GM12865 (cell line): ENCODE measurements at regions not wholly inside any gene's neighbourhood (a gene's known extent, or its start where the extent isn't known, plus 50 kb on each side); places are given as distances from the start of the nearest gene placed in this dataset.

Experiments used
- DNase-seq: peaks from one replicate; pipeline ENCODE4 v3.0.0; 2010; ENCODE audit warnings: low read depth
- H3K4me3 ChIP-seq: 2 replicates; pipeline ENCODE4 v1.5.1; 2011; ENCODE audit warnings: mild to moderate bottlenecking, low read depth, low read length, control low read depth
- CTCF ChIP-seq: IDR thresholded peaks from 2 replicates; pipeline ENCODE4 v1.5.1; 2011; ENCODE audit warnings: low read length, control low read depth, low read depth, inconsistent platforms; ENCODE audit not compliant: insufficient read depth; ENCODE audit errors: missing control alignments

DNA sequence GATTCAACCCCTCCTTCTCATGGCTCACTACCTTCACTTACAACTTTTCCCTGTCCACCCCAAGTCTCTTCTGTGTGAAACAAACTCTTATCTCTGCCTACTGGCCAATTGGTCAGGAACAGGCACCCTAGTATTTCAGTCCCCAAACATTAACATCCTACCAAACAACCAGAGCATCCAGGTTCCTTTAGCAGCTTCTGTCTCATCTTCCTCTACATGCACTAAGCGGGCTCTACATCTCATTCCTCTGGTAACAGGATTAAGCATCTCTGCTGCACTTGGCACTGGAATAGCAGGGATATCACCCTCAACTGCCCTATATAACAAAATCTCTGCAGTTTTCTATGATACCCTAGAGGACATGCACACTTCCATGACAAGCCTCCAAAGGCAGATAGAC lies 116.2 kb downstream of the JRKL start:
- DNase-seq: no peak
- TF ChIP-seq CTCF: no peak
- H3K4me3 ChIP-seq: no peak overlapping the region

DNA sequence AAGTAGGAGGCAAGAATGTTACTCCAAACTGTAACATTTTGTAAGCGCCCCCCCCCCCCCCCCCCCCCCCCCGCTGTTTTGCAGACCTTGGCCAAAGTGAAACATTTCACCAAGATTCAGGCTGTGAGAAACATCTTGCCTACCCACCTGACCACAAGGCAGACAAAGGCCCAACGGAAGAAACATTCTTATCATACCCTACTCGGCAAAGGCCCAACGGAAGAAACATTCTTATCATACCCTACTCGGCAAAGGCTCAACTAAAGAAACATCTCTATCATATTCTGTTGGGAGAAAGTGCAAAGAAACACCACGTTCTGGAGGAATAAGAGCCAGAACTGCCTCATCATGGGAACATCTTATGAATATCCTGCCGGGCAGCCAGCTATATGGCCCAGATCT lies 117.1 kb downstream of the JRKL start:
- H3K4me3 ChIP-seq: no peak overlapping the region
- no peak for TF ChIP-seq CTCF
- DNase-seq: no peak

DNA sequence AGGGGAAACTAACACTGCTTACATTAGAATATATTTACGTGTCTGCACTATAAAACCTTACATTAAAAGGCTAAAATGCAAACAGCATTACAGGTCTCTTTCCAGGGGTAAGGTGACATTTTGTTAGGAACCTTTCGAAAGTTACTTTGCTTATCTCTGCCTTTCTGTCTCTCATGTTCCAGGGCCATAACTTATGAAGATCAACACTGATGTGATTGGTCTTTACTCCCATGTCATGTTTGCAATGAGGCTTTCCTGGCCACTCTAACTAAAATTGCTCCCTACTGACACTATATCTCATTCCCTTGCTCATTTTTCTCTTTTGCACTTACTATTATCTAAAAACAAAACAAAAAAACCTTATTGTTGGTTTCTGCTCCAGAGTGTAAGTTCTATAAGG lies 119.0 kb downstream of the JRKL start:
- DNase-seq: no peak
- TF ChIP-seq CTCF: no peak
- no peak overlapping the region for H3K4me3 ChIP-seq

GRCh38 chr11:96520939-96521338 lies 131.1 kb downstream of the JRKL start:
- DNase-seq: no peak
- no peak overlapping the region for H3K4me3 ChIP-seq
- TF ChIP-seq CTCF: no peak

DNA sequence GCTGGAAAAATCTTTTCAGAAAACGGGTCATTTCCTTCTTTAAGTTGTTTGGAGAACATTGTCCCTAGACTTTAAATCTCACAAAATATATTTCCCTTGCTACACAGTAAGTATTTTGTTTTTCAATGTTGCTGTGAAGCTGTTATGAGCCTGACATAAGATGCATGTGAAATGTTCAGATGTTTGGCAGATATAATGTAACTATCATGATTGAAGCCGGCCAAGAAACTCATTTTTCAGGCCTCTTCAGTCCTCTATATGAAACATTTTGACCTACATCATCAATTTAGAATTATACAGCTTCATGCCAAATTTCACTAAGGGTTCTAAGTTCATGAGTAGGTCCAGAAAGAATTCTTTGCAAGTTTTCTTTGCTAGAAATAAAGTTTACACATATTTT lies 133.8 kb downstream of the JRKL start:
- no peak for TF ChIP-seq CTCF
- H3K4me3 ChIP-seq: no peak overlapping the region
- DNase-seq: no peak

- no peak for DNase-seq
- no peak for TF ChIP-seq CTCF
- H3K4me3 ChIP-seq: no peak overlapping the region
Observed at GRCh38 chr11:96524475-96524874, 134.7 kb downstream of the JRKL start.

- no peak for TF ChIP-seq CTCF
- peak; percentile 11 for DNase-seq
- H3K4me3 ChIP-seq: no peak overlapping the region
Observed at GRCh38 chr11:96530473-96530872, 140.7 kb downstream of the JRKL start.
